Testis (tissue), 2 donors: ENCODE measurements at regions not wholly inside any gene's neighbourhood (a gene's known extent, or its start where the extent isn't known, plus 50 kb on each side); places are given as distances from the start of the nearest gene placed in this dataset.
"Not testable (repeated sequence)": the region's sequence is repeated elsewhere in the genome, so short reads cannot be mapped to it uniquely, and the experiment has no call there.

Source experiments
- DNase-seq: peaks from one replicate; pipeline ENCODE4 v3.0.0-alpha.2; 2019
- H3K27ac ChIP-seq, 2 donors: fragments of 200-600 bp; sonication (generic); one replicate each; pipeline ENCODE4 v1.5.1; 2019
- H3K27me3 ChIP-seq: fragments of 200-600 bp; sonication (generic); one replicate; pipeline ENCODE4 v1.5.1; 2019
- H3K36me3 ChIP-seq: fragments of 200-600 bp; sonication (generic); one replicate; pipeline ENCODE4 v1.5.1; 2017; ENCODE audit warnings: low read depth; ENCODE audit errors: missing control alignments
- H3K4me1 ChIP-seq: fragments of 200-600 bp; sonication (generic); one replicate; pipeline ENCODE4 v1.5.1; 2019
- H3K4me3 ChIP-seq, 2 donors: fragments of 200-600 bp; sonication (generic); one replicate each; pipeline ENCODE4 v1.5.1; 2017 to 2019
- H3K9me3 ChIP-seq: fragments of 200-600 bp; sonication (generic); one replicate; pipeline ENCODE4 v1.5.1; 2017
- CTCF ChIP-seq, 3 experiments: fragments of 450-650 bp in 2 of 3; fragments of 200-600 bp in 1 of 3; sonication (generic) in 1 of 3; IDR thresholded peaks; one replicate each; pipeline ENCODE4 v1.5.1; 2016 to 2019; ENCODE audit warnings: antibody characterized with exemption in 3 of 3, mild to moderate bottlenecking in 2 of 3, moderate library complexity in 1 of 3
- POLR2A ChIP-seq: fragments of 450-650 bp; IDR thresholded peaks from one replicate; pipeline ENCODE4 v1.6.1; 2017; ENCODE audit warnings: antibody characterized with exemption, mild to moderate bottlenecking, moderate library complexity
- WGBS, 2 donors: methylation state at CpG; one replicate each; pipeline ENCODE4 v1.1.5; 2018; 5-methylcytosine and 5-hydroxymethylcytosine counted together
- intact Hi-C: fragments of 100-400 bp; cut with DNase I; formaldehyde crosslinking; loops from one replicate; pipeline ENCODE4 v1.15.1; 2023; ENCODE audit warnings: low total_unique reads

- WGBS, 2 donors, result 82 to 84% methylated on average over 5 of the region's 5 CpGs
- H3K9me3 ChIP-seq, result no peaks in the 10 kb centered on the region
- H3K36me3 ChIP-seq, result no peaks in the 10 kb centered on the region
- no peak for DNase-seq
- H3K27me3 ChIP-seq, result no peaks in the 10 kb centered on the region
- no peak overlapping the region for H3K4me3 ChIP-seq
- intact Hi-C loops, result no loop called here
- TF ChIP-seq POLR2A (no peak), CTCF (IDR thresholded peaks at IDR 0.05) (no peak)
- no peak overlapping the region for H3K27ac ChIP-seq
- H3K4me1 ChIP-seq, result no peaks in the 10 kb centered on the region
Measured at GRCh38 chr5:82884821-82885471, 192.2 kb downstream of the TMEM167A start.

- Histone ChIP-seq H3K36me3 (no peaks in the 10 kb centered on the region), H3K4me1 (no peaks in the 10 kb centered on the region), H3K27me3 (no peaks in the 10 kb centered on the region), H3K9me3 (no peaks in the 10 kb centered on the region), H3K4me3 (no peak overlapping the region), H3K27ac (no peak overlapping the region)
- no peak for DNase-seq
- TF ChIP-seq CTCF (IDR thresholded peaks at IDR 0.05), result no peak
- no peak for TF ChIP-seq POLR2A
- intact Hi-C loops, result no loop called here
Measured at GRCh38 chr5:82882316-82882715, 194.9 kb downstream of the TMEM167A start.

- H3K27me3 ChIP-seq, result no peaks in the 10 kb centered on the region
- no peaks in the 10 kb centered on the region for H3K9me3 ChIP-seq
- H3K4me1 ChIP-seq, result no peaks in the 10 kb centered on the region
- H3K27ac ChIP-seq, result no peak overlapping the region
- WGBS, 2 donors, result 74 to 84% methylated on average over 2 of the region's 2 CpGs
- DNase-seq, result no peak
- TF ChIP-seq CTCF (IDR thresholded peaks at IDR 0.05) (no peak), POLR2A (no peak)
- H3K4me3 ChIP-seq, result no peak overlapping the region
- intact Hi-C loops, result no loop called here
- H3K36me3 ChIP-seq, result no peaks in the 10 kb centered on the region
Measured at GRCh38 chr5:82881571-82882174, 195.5 kb downstream of the TMEM167A start.

GRCh38 chr5:82879089-82879488, 198.1 kb downstream of the TMEM167A start:
- H3K4me3 ChIP-seq, result no peak overlapping the region
- intact Hi-C loops, result no loop called here
- no peaks in the 10 kb centered on the region for H3K27me3 ChIP-seq
- H3K9me3 ChIP-seq, result no peaks in the 10 kb centered on the region
- 96 to 100% methylated on average over 1 of the region's 1 CpG for WGBS, 2 donors
- TF ChIP-seq CTCF (IDR thresholded peaks at IDR 0.05) (no peak), POLR2A (no peak)
- H3K4me1 ChIP-seq, result no peaks in the 10 kb centered on the region
- H3K27ac ChIP-seq, result no peak overlapping the region
- H3K36me3 ChIP-seq, result no peaks in the 10 kb centered on the region
- DNase-seq, result no peak

- DNase-seq, result no peak
- no peaks in the 10 kb centered on the region for H3K36me3 ChIP-seq
- H3K4me3 ChIP-seq, result no peak overlapping the region
- intact Hi-C loops, result no loop called here
- H3K9me3 ChIP-seq, result no peaks in the 10 kb centered on the region
- WGBS, 2 donors, result 68% methylated on average over 2 of the region's 2 CpGs
- no peaks in the 10 kb centered on the region for H3K27me3 ChIP-seq
- no peaks in the 10 kb centered on the region for H3K4me1 ChIP-seq
- no peak overlapping the region for H3K27ac ChIP-seq
- TF ChIP-seq CTCF (IDR thresholded peaks at IDR 0.05) (no peak), POLR2A (no peak)
Measured at GRCh38 chr5:82873452-82873851, 203.7 kb downstream of the TMEM167A start.

- WGBS, 2 donors, result 88 to 93% methylated on average over 21 to 23 of the region's 30 CpGs
- H3K27ac ChIP-seq, result not testable (repeated sequence)
Measured at GRCh38 chr5:82872321-82873288, 204.6 kb downstream of the TMEM167A start.

More at GRCh38 chr5:82872321-82873288, 204.6 kb downstream of the TMEM167A start:
- H3K36me3 ChIP-seq, H3K4me1 ChIP-seq, DNase-seq, intact Hi-C loops, H3K27me3 ChIP-seq, H3K4me3 ChIP-seq, H3K9me3 ChIP-seq: not testable (repeated sequence)
